Body of pancreas (tissue), 4 donors: ENCODE measurements at regions not wholly inside any gene's neighbourhood (a gene's known extent, or its start where the extent isn't known, plus 50 kb on each side); places are given as distances from the start of the nearest gene placed in this dataset.

Experiments
- POLR2A ChIP-seq, 3 donors: fragments of 450-650 bp; IDR thresholded peaks; one replicate each; pipeline ENCODE4 v1.6.1; 2016; ENCODE audit warnings: antibody characterized with exemption in 3 of 3, mild to moderate bottlenecking in 2 of 3
- TF ChIP-seq, protein P1 (sequence below), 7 experiments: fragments of 450-650 bp in 4 of 7; fragments of 200-600 bp in 3 of 7; sonication (generic) in 3 of 7; IDR thresholded peaks; one replicate each; pipeline ENCODE4 v1.5.1; 2016 to 2019; ENCODE audit warnings: antibody characterized with exemption in 7 of 7

DNA sequence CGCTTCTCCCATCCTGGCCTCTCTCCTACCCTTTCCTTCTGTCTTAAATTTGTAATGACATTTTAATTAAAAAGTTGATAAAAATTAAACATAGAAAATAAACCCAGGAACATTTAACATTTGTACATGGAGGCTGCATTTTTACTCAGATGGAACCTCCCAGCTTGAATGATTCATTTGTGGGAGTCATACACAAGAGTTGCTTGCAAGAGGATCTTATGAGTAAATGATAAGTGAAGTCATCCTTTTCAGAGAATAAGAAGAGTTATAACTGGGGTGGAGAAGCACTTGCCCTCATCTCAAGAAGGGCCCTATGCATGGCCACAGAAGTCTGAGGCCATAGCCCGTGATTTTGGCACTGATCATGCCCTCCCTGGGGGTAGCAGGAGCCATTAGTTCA, 482.9 kb upstream of the BOD1L1 start:
- TF ChIP-seq, protein P1, sequence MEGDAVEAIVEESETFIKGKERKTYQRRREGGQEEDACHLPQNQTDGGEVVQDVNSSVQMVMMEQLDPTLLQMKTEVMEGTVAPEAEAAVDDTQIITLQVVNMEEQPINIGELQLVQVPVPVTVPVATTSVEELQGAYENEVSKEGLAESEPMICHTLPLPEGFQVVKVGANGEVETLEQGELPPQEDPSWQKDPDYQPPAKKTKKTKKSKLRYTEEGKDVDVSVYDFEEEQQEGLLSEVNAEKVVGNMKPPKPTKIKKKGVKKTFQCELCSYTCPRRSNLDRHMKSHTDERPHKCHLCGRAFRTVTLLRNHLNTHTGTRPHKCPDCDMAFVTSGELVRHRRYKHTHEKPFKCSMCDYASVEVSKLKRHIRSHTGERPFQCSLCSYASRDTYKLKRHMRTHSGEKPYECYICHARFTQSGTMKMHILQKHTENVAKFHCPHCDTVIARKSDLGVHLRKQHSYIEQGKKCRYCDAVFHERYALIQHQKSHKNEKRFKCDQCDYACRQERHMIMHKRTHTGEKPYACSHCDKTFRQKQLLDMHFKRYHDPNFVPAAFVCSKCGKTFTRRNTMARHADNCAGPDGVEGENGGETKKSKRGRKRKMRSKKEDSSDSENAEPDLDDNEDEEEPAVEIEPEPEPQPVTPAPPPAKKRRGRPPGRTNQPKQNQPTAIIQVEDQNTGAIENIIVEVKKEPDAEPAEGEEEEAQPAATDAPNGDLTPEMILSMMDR (IDR thresholded peaks at IDR 0.05), result no peak
- no peak for TF ChIP-seq POLR2A (IDR thresholded peaks at IDR 0.05)
